ENCODE measurements at regions not wholly inside any gene's neighbourhood (a gene's known extent, or its start where the extent isn't known, plus 50 kb on each side); places are given as distances from the start of the nearest gene placed in this dataset.

GRCh38 chr1:220398238-220398637 lies 126.0 kb upstream of the RAB3GAP2 start:
- intact Hi-C loops (cut with DNase I): no loop called here
- Histone ChIP-seq H3K27ac (ENCODE audit: low read depth in 1 of 2, low read length in 2 of 2) (no peak overlapping the region), H3K36me3 (ENCODE audit: control insufficient read depth in 1 of 2, insufficient read depth in 2 of 2, low read length in 1 of 2) (no peaks in the 10 kb centered on the region), H3K4me1 (ENCODE audit: control insufficient read depth in 1 of 2, insufficient read depth in 2 of 2, low read length in 2 of 2) (no peaks in the 10 kb centered on the region), H3K9me3 (ENCODE audit: control insufficient read depth, low read length) (no peaks in the 10 kb centered on the region), H3K4me3 (ENCODE audit: low read length in 2 of 2) (no peak overlapping the region), H3K27me3 (ENCODE audit: control insufficient read depth in 1 of 2, insufficient read depth in 2 of 2, low read length in 1 of 2) (no peaks in the 10 kb centered on the region)
- 84 to 92% methylated on average over 2 of the region's 2 CpGs for WGBS, 2 donors
- DNase-seq (no peak), ATAC-seq (ENCODE audit: low FRiP score) (no peak)

- Histone ChIP-seq H3K4me1 (ENCODE audit: control insufficient read depth in 1 of 2, insufficient read depth in 2 of 2, low read length in 2 of 2) (no peaks in the 10 kb centered on the region), H3K4me3 (ENCODE audit: low read length in 2 of 2) (no peak overlapping the region), H3K36me3 (ENCODE audit: control insufficient read depth in 1 of 2, insufficient read depth in 2 of 2, low read length in 1 of 2) (no peaks in the 10 kb centered on the region), H3K9me3 (ENCODE audit: control insufficient read depth, low read length) (no peaks in the 10 kb centered on the region), H3K27me3 (ENCODE audit: control insufficient read depth in 1 of 2, insufficient read depth in 2 of 2, low read length in 1 of 2) (no peaks in the 10 kb centered on the region), H3K27ac (ENCODE audit: low read depth in 1 of 2, low read length in 2 of 2) (no peak overlapping the region)
- ATAC-seq (ENCODE audit: low FRiP score): no peak
- intact Hi-C loops (cut with DNase I): no loop called here
- no peak for DNase-seq
- WGBS, 2 donors: 60 to 61% methylated on average over 2 of the region's 2 CpGs
Measured at GRCh38 chr1:220391491-220391890, 119.2 kb upstream of the RAB3GAP2 start.

- no peak for ATAC-seq (ENCODE audit: low FRiP score)
- Histone ChIP-seq H3K9me3 (ENCODE audit: control insufficient read depth, low read length) (peaks cover 1% of the 10 kb centered on the region), H3K36me3 (ENCODE audit: control insufficient read depth in 1 of 2, insufficient read depth in 2 of 2, low read length in 1 of 2) (no peaks in the 10 kb centered on the region), H3K4me3 (ENCODE audit: low read length in 2 of 2) (no peak overlapping the region), H3K27ac (ENCODE audit: low read depth in 1 of 2, low read length in 2 of 2) (no peak overlapping the region), H3K27me3 (ENCODE audit: control insufficient read depth in 1 of 2, insufficient read depth in 2 of 2, low read length in 1 of 2) (no peaks in the 10 kb centered on the region), H3K4me1 (ENCODE audit: control insufficient read depth in 1 of 2, insufficient read depth in 2 of 2, low read length in 2 of 2) (no peaks in the 10 kb centered on the region)
- WGBS, 2 donors: 89 to 93% methylated on average over 5 of the region's 5 CpGs
- DNase-seq: no peak
- intact Hi-C loops (cut with DNase I): no loop called here
Measured at GRCh38 chr1:220389634-220390033, 117.4 kb upstream of the RAB3GAP2 start.

- Histone ChIP-seq H3K27me3 (ENCODE audit: control insufficient read depth in 1 of 2, insufficient read depth in 2 of 2, low read length in 1 of 2) (no peaks in the 10 kb centered on the region), H3K9me3 (ENCODE audit: control insufficient read depth, low read length) (peaks cover 1% of the 10 kb centered on the region), H3K4me3 (ENCODE audit: low read length in 2 of 2) (no peak overlapping the region), H3K36me3 (ENCODE audit: control insufficient read depth in 1 of 2, insufficient read depth in 2 of 2, low read length in 1 of 2) (no peaks in the 10 kb centered on the region), H3K4me1 (ENCODE audit: control insufficient read depth in 1 of 2, insufficient read depth in 2 of 2, low read length in 2 of 2) (no peaks in the 10 kb centered on the region), H3K27ac (ENCODE audit: low read depth in 1 of 2, low read length in 2 of 2) (no peak overlapping the region)
- DNase-seq (no peak), ATAC-seq (ENCODE audit: low FRiP score) (no peak)
- intact Hi-C loops (cut with DNase I): no loop called here
- WGBS, 2 donors: 52 to 55% methylated on average over 3 of the region's 3 CpGs
Measured at GRCh38 chr1:220386494-220387195, 114.4 kb upstream of the RAB3GAP2 start.

- intact Hi-C loops (cut with DNase I): no loop called here
- ATAC-seq (ENCODE audit: low FRiP score): no peak
- DNase-seq: no peak
- Histone ChIP-seq H3K4me1 (ENCODE audit: control insufficient read depth in 1 of 2, insufficient read depth in 2 of 2, low read length in 2 of 2) (no peaks in the 10 kb centered on the region), H3K4me3 (ENCODE audit: low read length in 2 of 2) (no peak overlapping the region), H3K9me3 (ENCODE audit: control insufficient read depth, low read length) (peaks cover 1% of the 10 kb centered on the region), H3K27me3 (ENCODE audit: control insufficient read depth in 1 of 2, insufficient read depth in 2 of 2, low read length in 1 of 2) (no peaks in the 10 kb centered on the region), H3K36me3 (ENCODE audit: control insufficient read depth in 1 of 2, insufficient read depth in 2 of 2, low read length in 1 of 2) (no peaks in the 10 kb centered on the region), H3K27ac (ENCODE audit: low read depth in 1 of 2, low read length in 2 of 2) (no peak overlapping the region)
- 81 to 83% methylated on average over 1 of the region's 1 CpG for WGBS, 2 donors
Measured at GRCh38 chr1:220385158-220385557, 112.9 kb upstream of the RAB3GAP2 start.

- WGBS, 2 donors: 82 to 97% methylated on average over 4 of the region's 4 CpGs
- H3K4me3 ChIP-seq (ENCODE audit: low read length in 2 of 2): no peak overlapping the region
- no peak for ATAC-seq (ENCODE audit: low FRiP score)
Measured at GRCh38 chr1:220382994-220383393, 110.7 kb upstream of the RAB3GAP2 start.

GRCh38 chr1:220380885-220381284 lies 108.6 kb upstream of the RAB3GAP2 start:
- H3K4me1 ChIP-seq (ENCODE audit: control insufficient read depth in 1 of 2, insufficient read depth in 2 of 2, low read length in 2 of 2): no peaks in the 10 kb centered on the region
- no peak overlapping the region for H3K27ac ChIP-seq (ENCODE audit: low read depth in 1 of 2, low read length in 2 of 2)
- no peaks in the 10 kb centered on the region for H3K27me3 ChIP-seq (ENCODE audit: control insufficient read depth in 1 of 2, insufficient read depth in 2 of 2, low read length in 1 of 2)
- H3K4me3 ChIP-seq (ENCODE audit: low read length in 2 of 2): no peak overlapping the region
- H3K36me3 ChIP-seq (ENCODE audit: control insufficient read depth in 1 of 2, insufficient read depth in 2 of 2, low read length in 1 of 2): no peaks in the 10 kb centered on the region
- WGBS, 2 donors: 71 to 76% methylated on average over 3 of the region's 3 CpGs
- H3K9me3 ChIP-seq (ENCODE audit: control insufficient read depth, low read length): peaks cover 1% of the 10 kb centered on the region
- ATAC-seq (ENCODE audit: low FRiP score) (no peak), DNase-seq (no peak)
- intact Hi-C loops (cut with DNase I): no loop called here

More at GRCh38 chr1:220382994-220383393, 110.7 kb upstream of the RAB3GAP2 start:
- H3K27ac ChIP-seq (ENCODE audit: low read depth in 1 of 2, low read length in 2 of 2): no peak overlapping the region
- peaks cover 1% of the 10 kb centered on the region for H3K9me3 ChIP-seq (ENCODE audit: control insufficient read depth, low read length)
- no peaks in the 10 kb centered on the region for H3K36me3 ChIP-seq (ENCODE audit: control insufficient read depth in 1 of 2, insufficient read depth in 2 of 2, low read length in 1 of 2)
- intact Hi-C loops (cut with DNase I): no loop called here
- no peaks in the 10 kb centered on the region for H3K27me3 ChIP-seq (ENCODE audit: control insufficient read depth in 1 of 2, insufficient read depth in 2 of 2, low read length in 1 of 2)
- no peak for DNase-seq
- H3K4me1 ChIP-seq (ENCODE audit: control insufficient read depth in 1 of 2, insufficient read depth in 2 of 2, low read length in 2 of 2): no peaks in the 10 kb centered on the region

GRCh38 chr1:220378571-220379302 lies 106.5 kb upstream of the RAB3GAP2 start:
- intact Hi-C loops (cut with DNase I): no loop called here
- Histone ChIP-seq H3K4me3 (ENCODE audit: low read length in 2 of 2) (no peak overlapping the region), H3K36me3 (ENCODE audit: control insufficient read depth in 1 of 2, insufficient read depth in 2 of 2, low read length in 1 of 2) (no peaks in the 10 kb centered on the region), H3K27ac (ENCODE audit: low read depth in 1 of 2, low read length in 2 of 2) (no peak overlapping the region), H3K9me3 (ENCODE audit: control insufficient read depth, low read length) (no peaks in the 10 kb centered on the region), H3K4me1 (ENCODE audit: control insufficient read depth in 1 of 2, insufficient read depth in 2 of 2, low read length in 2 of 2) (no peaks in the 10 kb centered on the region), H3K27me3 (ENCODE audit: control insufficient read depth in 1 of 2, insufficient read depth in 2 of 2, low read length in 1 of 2) (no peaks in the 10 kb centered on the region)
- no peak for DNase-seq
- 67 to 72% methylated on average over 11 of the region's 11 CpGs for WGBS, 2 donors
- ATAC-seq (ENCODE audit: low FRiP score): no peak

- no peaks in the 10 kb centered on the region for H3K27me3 ChIP-seq (ENCODE audit: control insufficient read depth in 1 of 2, insufficient read depth in 2 of 2, low read length in 1 of 2)
- DNase-seq (no peak), ATAC-seq (ENCODE audit: low FRiP score) (no peak)
- no peak overlapping the region for H3K27ac ChIP-seq (ENCODE audit: low read depth in 1 of 2, low read length in 2 of 2)
- no peaks in the 10 kb centered on the region for H3K4me1 ChIP-seq (ENCODE audit: control insufficient read depth in 1 of 2, insufficient read depth in 2 of 2, low read length in 2 of 2)
- H3K36me3 ChIP-seq (ENCODE audit: control insufficient read depth in 1 of 2, insufficient read depth in 2 of 2, low read length in 1 of 2): no peaks in the 10 kb centered on the region
- 77% methylated on average over 3 of the region's 3 CpGs for WGBS, 2 donors
- intact Hi-C loops (cut with DNase I): no loop called here
- no peak overlapping the region for H3K4me3 ChIP-seq (ENCODE audit: low read length in 2 of 2)
- no peaks in the 10 kb centered on the region for H3K9me3 ChIP-seq (ENCODE audit: control insufficient read depth, low read length)
Measured at GRCh38 chr1:220375715-220376114, 103.5 kb upstream of the RAB3GAP2 start.

Data from aorta (tissue), 5 donors.